GM23338 (cell line): ENCODE measurements at regions not wholly inside any gene's neighbourhood (a gene's known extent, or its start where the extent isn't known, plus 50 kb on each side); places are given as distances from the start of the nearest gene placed in this dataset.

ENCODE experiments used
- CREB1 ChIP-seq: fragments of 250-450 bp; sonication (Bioruptor Pico); IDR thresholded peaks from 2 replicates; pipeline ENCODE4 v1.5.0; 2020; ENCODE audit warnings: low read depth, mild to moderate bottlenecking, moderate library complexity
- CTCF ChIP-seq, 2 experiments: fragments of 200-600 bp in 1 of 2; sonication (generic) in 1 of 2; conservative IDR thresholded peaks; 2 replicates each; pipeline versions ENCODE4 v1.5.1 to v1.6.1; 2016 to 2017; ENCODE audit warnings: antibody characterized with exemption in 2 of 2, low read depth in 2 of 2, mild to moderate bottlenecking in 2 of 2, moderate library complexity in 1 of 2
- EZH2 ChIP-seq: fragments of 200-600 bp; sonication (generic); IDR thresholded peaks from one replicate; pipeline ENCODE4 v1.8.0; 2017; ENCODE audit warnings: antibody characterized with exemption, mild to moderate bottlenecking, low read depth; ENCODE audit not compliant: unreplicated experiment
- EZH2phosphoT487 ChIP-seq: fragments of 200-600 bp; sonication (generic); IDR thresholded peaks from one replicate; pipeline ENCODE4 v1.8.1; 2018; ENCODE audit warnings: antibody characterized with exemption; ENCODE audit not compliant: unreplicated experiment
- JUNB ChIP-seq: IDR thresholded peaks from one replicate; pipeline ENCODE4 v1.6.1; 2016; ENCODE audit warnings: antibody characterized with exemption; ENCODE audit not compliant: unreplicated experiment
- NANOG ChIP-seq: IDR thresholded peaks from 2 replicates; pipeline ENCODE4 v1.6.1; 2016; ENCODE audit warnings: antibody characterized with exemption, borderline replicate concordance
- POLR2AphosphoS5 ChIP-seq: IDR thresholded peaks from 2 replicates; pipeline ENCODE4 v1.6.1; 2016; ENCODE audit warnings: antibody characterized with exemption, low read depth
- REST ChIP-seq: IDR thresholded peaks from one replicate; pipeline ENCODE4 v1.6.1; 2018; ENCODE audit warnings: antibody characterized with exemption; ENCODE audit not compliant: unreplicated experiment
- ZNF114 ChIP-seq: fragments of 250-450 bp; sonication (Bioruptor Pico); IDR thresholded peaks from 2 replicates; pipeline ENCODE4 v1.5.0; 2020; ENCODE audit warnings: mild to moderate bottlenecking, moderate library complexity
- ZNF331 ChIP-seq: fragments of 250-450 bp; sonication (Bioruptor Pico); IDR thresholded peaks from 2 replicates; pipeline ENCODE4 v1.5.0; 2020; ENCODE audit warnings: low read depth, mild to moderate bottlenecking, moderate library complexity

- TF ChIP-seq CTCF (conservative IDR thresholded peaks at IDR 0.05; ENCODE audit: low read depth in 2 of 2): no peak
- TF ChIP-seq JUNB: no peak
- TF ChIP-seq EZH2phosphoT487: no peak
- TF ChIP-seq EZH2: no peak
- no peak for TF ChIP-seq POLR2AphosphoS5
- TF ChIP-seq CREB1 (CRISPR knock-in tag): no peak
- TF ChIP-seq NANOG: no peak
- TF ChIP-seq REST: no peak
- no peak for TF ChIP-seq ZNF331 (CRISPR knock-in tag)
- TF ChIP-seq ZNF114 (CRISPR knock-in tag): no peak
Measured at GRCh38 chr15:25057574-25057973, 102.8 kb downstream of the SNRPN start.
